Lower leg skin (tissue), 4 donors: ENCODE measurements at regions not wholly inside any gene's neighbourhood (a gene's known extent, or its start where the extent isn't known, plus 50 kb on each side); places are given as distances from the start of the nearest gene placed in this dataset.

Experiments used
- DNase-seq, 2 donors: peaks; one replicate each; pipeline ENCODE4 v3.0.0-alpha.2; 2019; ENCODE audit warnings: low spot score in 2 of 2
- H3K4me3 ChIP-seq: fragments of 200-600 bp; sonication (generic); 2 replicates; pipeline ENCODE4 v1.5.1; 2017; ENCODE audit warnings: mild to moderate bottlenecking, low read depth; ENCODE audit not compliant: poor library complexity, severe bottlenecking
- POLR2A ChIP-seq, 2 donors: fragments of 450-650 bp; IDR thresholded peaks; one replicate each; pipeline ENCODE4 v1.6.1; 2016 to 2017; ENCODE audit warnings: antibody characterized with exemption in 2 of 2, mild to moderate bottlenecking in 1 of 2, moderate library complexity in 1 of 2
- WGBS, 2 donors: methylation state at CpG; one replicate each; pipeline ENCODE4 v1.1.5; 2018; 5-methylcytosine and 5-hydroxymethylcytosine counted together
- intact Hi-C: fragments of 100-400 bp; cut with DNase I; formaldehyde crosslinking; loops from one replicate; pipeline ENCODE4 v1.15.0; 2023; ENCODE audit warnings: low total_unique reads
- TF ChIP-seq, protein P1 (sequence below), 3 donors: fragments of 450-650 bp; IDR thresholded peaks; one replicate each; pipeline ENCODE4 v1.5.1; 2016; ENCODE audit warnings: antibody characterized with exemption in 3 of 3, mild to moderate bottlenecking in 3 of 3, moderate library complexity in 2 of 3

DNA sequence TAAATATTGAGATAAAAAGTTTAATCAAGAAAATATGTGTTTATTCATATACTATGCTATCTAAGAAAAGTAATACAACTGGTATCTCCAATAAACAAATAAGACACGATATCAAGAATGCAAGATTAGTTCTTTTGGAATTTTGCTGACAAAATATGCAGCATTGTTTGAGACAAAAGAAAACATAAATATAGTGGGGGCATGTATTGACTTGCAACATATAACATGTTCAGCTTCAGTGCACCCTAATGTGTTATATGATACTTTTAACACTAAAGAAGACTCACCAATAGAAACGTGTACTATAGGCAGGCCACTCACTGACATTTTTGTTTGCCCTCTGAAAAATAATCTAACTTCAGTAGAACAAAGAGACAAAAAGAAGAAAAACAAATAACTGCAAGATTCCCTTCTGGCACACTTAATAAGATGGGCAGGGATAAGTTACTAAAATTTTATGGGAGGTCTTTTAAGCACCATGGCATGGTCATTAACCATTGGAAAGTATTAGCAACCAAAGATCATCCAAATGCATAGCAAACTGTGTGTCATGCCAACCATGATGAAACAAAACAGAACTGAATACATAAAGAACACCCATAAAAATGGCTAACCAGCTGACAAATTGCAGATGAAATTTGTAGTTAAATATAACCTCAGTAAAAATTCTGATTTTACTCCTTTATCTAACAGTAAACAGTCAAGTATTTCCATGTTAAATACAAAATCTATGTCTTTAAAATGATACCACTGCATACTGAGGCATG, 447.9 kb upstream of the FAM241A start:
- 30 to 35% methylated on average over 2 of the region's 2 CpGs for WGBS, 2 donors
- TF ChIP-seq POLR2A (IDR thresholded peaks at IDR 0.05) = no peak
- TF ChIP-seq, protein P1, sequence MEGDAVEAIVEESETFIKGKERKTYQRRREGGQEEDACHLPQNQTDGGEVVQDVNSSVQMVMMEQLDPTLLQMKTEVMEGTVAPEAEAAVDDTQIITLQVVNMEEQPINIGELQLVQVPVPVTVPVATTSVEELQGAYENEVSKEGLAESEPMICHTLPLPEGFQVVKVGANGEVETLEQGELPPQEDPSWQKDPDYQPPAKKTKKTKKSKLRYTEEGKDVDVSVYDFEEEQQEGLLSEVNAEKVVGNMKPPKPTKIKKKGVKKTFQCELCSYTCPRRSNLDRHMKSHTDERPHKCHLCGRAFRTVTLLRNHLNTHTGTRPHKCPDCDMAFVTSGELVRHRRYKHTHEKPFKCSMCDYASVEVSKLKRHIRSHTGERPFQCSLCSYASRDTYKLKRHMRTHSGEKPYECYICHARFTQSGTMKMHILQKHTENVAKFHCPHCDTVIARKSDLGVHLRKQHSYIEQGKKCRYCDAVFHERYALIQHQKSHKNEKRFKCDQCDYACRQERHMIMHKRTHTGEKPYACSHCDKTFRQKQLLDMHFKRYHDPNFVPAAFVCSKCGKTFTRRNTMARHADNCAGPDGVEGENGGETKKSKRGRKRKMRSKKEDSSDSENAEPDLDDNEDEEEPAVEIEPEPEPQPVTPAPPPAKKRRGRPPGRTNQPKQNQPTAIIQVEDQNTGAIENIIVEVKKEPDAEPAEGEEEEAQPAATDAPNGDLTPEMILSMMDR (IDR thresholded peaks at IDR 0.05) = no peak
- H3K4me3 ChIP-seq = no peak overlapping the region
- DNase-seq = no peak
- intact Hi-C loops = no loop called here

DNA sequence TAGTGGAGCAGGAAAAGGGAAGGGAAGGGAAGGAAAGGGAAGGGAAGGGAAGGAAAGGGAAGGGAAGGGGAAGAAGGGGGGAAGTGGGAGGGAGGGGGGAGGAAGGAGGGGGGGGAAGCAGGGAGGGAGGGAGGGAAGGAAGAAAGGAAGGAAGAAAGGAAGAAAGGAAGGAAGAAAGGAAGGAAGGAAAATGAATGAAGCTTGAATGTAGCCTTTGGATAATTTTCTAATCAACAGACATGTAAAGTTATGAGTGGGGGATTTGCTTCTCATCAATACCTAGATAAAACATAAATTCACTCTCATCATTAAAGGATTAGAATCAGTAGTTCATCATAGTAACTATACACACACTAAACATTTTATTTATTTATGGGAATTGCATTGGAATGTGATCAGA, 446.9 kb upstream of the FAM241A start:
- intact Hi-C loops = no loop called here
- no peak for DNase-seq
- no peak overlapping the region for H3K4me3 ChIP-seq
- TF ChIP-seq, protein P1 (IDR thresholded peaks at IDR 0.05) = no peak
- TF ChIP-seq POLR2A (IDR thresholded peaks at IDR 0.05) = no peak

DNA sequence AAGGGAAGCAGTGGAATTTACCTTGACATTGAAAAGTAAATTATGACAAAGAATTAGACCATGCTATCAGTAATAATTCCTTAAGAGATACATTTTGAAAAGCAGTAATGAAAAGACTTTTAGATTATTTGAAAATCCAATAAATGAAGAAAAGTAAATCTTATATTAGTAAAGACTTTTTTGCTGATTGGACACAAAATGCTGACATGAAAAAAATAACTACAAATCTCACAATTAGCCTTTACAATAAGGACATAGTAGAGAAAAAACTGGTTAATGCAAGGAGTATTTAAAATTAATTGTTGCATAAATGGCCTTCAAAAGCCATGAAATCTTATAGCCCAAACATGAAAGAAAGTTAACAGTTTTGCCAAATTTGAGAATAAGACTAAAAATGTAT, 446.1 kb upstream of the FAM241A start:
- no peak overlapping the region for H3K4me3 ChIP-seq
- TF ChIP-seq POLR2A (IDR thresholded peaks at IDR 0.05) = no peak
- TF ChIP-seq, protein P1 (IDR thresholded peaks at IDR 0.05) = no peak
- DNase-seq = no peak
- intact Hi-C loops = no loop called here

DNA sequence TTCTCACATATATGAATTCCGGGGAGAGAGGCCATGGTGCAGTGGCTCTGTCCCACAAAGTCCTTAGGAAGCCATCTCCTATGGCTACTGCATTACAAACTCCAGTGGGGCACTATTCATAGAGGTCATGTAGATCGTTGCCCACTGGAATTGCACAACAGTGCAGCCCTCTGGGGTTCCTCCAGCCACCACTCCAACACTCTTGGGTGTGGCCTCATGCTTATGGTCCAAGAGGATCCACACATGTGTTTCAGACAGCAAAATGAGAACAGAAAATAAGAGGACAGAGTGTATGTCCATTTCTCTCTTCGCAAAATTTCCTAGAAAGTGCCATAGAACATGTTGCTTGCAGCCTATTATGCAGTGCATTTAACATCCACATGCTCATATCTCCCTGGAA, 444.2 kb upstream of the FAM241A start:
- whole genome bisulfite sequencing, 2 donors = 68 to 79% methylated on average over 3 of the region's 3 CpGs
- intact Hi-C loops = no loop called here
- no peak for TF ChIP-seq POLR2A (IDR thresholded peaks at IDR 0.05)
- TF ChIP-seq, protein P1 (IDR thresholded peaks at IDR 0.05) = no peak
- DNase-seq = peak in 1 of 2 donors; percentile 17
- no peak overlapping the region for H3K4me3 ChIP-seq

DNA sequence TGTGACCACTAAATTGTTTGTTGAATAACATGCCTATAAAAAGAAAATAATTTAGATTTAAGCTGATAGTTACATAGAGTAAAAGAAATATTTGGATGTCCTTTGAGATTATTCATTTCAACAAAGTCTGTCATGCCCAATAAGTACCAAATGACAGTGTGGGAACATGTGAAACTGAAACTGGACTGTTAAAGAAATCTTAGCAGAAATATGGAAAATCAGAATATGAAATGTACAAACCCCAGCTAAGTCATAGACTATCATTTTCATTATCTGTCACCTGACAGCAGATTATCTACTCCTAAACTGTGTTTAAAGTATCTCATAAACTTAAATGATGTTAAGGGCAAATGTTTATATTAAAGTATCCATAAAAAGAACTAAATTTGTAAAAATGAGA, 437.8 kb upstream of the FAM241A start:
- intact Hi-C loops = no loop called here
- TF ChIP-seq, protein P1 (IDR thresholded peaks at IDR 0.05) = no peak
- TF ChIP-seq POLR2A (IDR thresholded peaks at IDR 0.05) = no peak
- DNase-seq = no peak
- no peak overlapping the region for H3K4me3 ChIP-seq

DNA sequence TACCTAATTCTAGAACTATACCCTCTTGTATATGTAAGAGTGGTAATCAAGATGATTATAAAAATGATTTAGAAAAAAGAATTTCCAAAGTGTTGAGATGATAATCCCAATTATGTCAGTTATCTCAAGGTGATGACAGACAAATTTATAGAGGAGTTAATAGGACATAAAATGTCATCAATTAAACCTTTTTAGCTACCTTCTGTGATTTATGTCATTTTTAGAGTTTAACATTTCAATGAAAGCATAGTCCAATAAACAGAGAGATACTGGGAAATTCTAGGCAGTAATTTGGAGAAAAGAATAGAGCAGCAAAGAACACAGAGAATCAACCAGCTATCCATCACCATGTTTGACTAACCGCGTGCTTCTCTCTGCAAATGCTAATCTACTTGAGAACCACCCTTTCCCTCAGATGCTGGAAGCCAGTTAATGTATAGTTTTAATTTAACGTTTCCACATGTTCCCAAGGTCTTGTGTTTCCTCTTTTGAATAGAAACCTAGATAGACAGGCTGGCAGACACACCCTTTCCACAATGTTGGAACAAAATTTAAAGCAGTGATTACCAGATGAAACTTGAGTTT, 433.1 kb upstream of the FAM241A start:
- DNase-seq = no peak
- no peak for TF ChIP-seq POLR2A (IDR thresholded peaks at IDR 0.05)
- TF ChIP-seq, protein P1 (IDR thresholded peaks at IDR 0.05) = no peak
- H3K4me3 ChIP-seq = no peak overlapping the region
- WGBS, 2 donors = 50 to 62% methylated on average over 3 of the region's 3 CpGs
- intact Hi-C loops = no loop called here
